Neuronal stem cell (in vitro differentiated cells): ENCODE measurements at regions not wholly inside any gene's neighbourhood (a gene's known extent, or its start where the extent isn't known, plus 50 kb on each side); places are given as distances from the start of the nearest gene placed in this dataset.

Experiments
- DNase-seq: peaks from one replicate; pipeline ENCODE4 v3.0.0-alpha.2; 2013; ENCODE audit warnings: low spot score
- H2AFZ ChIP-seq: one replicate; pipeline ENCODE4 v1.6.1; 2013; ENCODE audit warnings: mild to moderate bottlenecking, low read length, inconsistent platforms
- H2AK5ac ChIP-seq: 2 replicates; pipeline ENCODE4 v1.6.1; 2013; ENCODE audit warnings: low read depth, mild to moderate bottlenecking, inconsistent platforms, low read length, moderate library complexity, mixed read lengths
- H2BK120ac ChIP-seq: 2 replicates; pipeline ENCODE4 v1.6.1; 2013; ENCODE audit warnings: low read depth, mild to moderate bottlenecking, inconsistent platforms, low read length, moderate library complexity, mixed read lengths
- H2BK12ac ChIP-seq: one replicate; pipeline ENCODE4 v1.6.1; 2013; ENCODE audit warnings: low read length, inconsistent platforms
- H2BK15ac ChIP-seq: 2 replicates; pipeline ENCODE4 v1.6.1; 2013; ENCODE audit warnings: mild to moderate bottlenecking, low read length, inconsistent platforms, mixed read lengths
- H2BK5ac ChIP-seq: one replicate; pipeline ENCODE4 v1.6.1; 2013; ENCODE audit warnings: inconsistent platforms, mild to moderate bottlenecking, low read length, moderate library complexity
- H3K14ac ChIP-seq: one replicate; pipeline ENCODE4 v1.6.1; 2013; ENCODE audit warnings: low read length, inconsistent platforms
- H3K18ac ChIP-seq: 2 replicates; pipeline ENCODE4 v1.6.1; 2013; ENCODE audit warnings: low read length, inconsistent platforms
- H3K23ac ChIP-seq: 2 replicates; pipeline ENCODE4 v1.6.1; 2013; ENCODE audit warnings: low read depth, mild to moderate bottlenecking, mixed read lengths, low read length, inconsistent platforms; ENCODE audit not compliant: poor library complexity
- H3K27ac ChIP-seq: replicated peaks from 3 replicates; pipeline ENCODE4 v1.5.1; 2013; ENCODE audit warnings: low read length, inconsistent platforms
- H3K27me3 ChIP-seq, 3 experiments: 2 replicates each; pipeline ENCODE4 v1.6.1; 2013; ENCODE audit warnings: low read length in 3 of 3, mild to moderate bottlenecking in 2 of 3, inconsistent platforms in 1 of 3, low read depth in 1 of 3, mixed read lengths in 1 of 3, moderate library complexity in 1 of 3; ENCODE audit not compliant: control insufficient read depth in 3 of 3, insufficient read depth in 3 of 3
- H3K36me3 ChIP-seq, 2 donors: replicated peaks in 1 of 2; 2 replicates each; pipeline ENCODE4 v1.6.1; 2013; ENCODE audit warnings: low read length in 2 of 2; ENCODE audit not compliant: control insufficient read depth in 2 of 2, insufficient read depth in 2 of 2
- H3K4ac ChIP-seq: 2 replicates; pipeline ENCODE4 v1.6.1; 2013; ENCODE audit warnings: inconsistent platforms, mild to moderate bottlenecking, low read length, moderate library complexity
- H3K4me1 ChIP-seq, 2 donors: 1 replicate in 1 of 2; 2 replicates in 1 of 2; pipeline ENCODE4 v1.6.1; 2013; ENCODE audit warnings: low read length in 2 of 2, low read depth in 1 of 2; ENCODE audit not compliant: control insufficient read depth in 2 of 2, insufficient read depth in 1 of 2
- H3K4me2 ChIP-seq: one replicate; pipeline ENCODE4 v1.6.1; 2013; ENCODE audit warnings: mild to moderate bottlenecking, low read length, inconsistent platforms; ENCODE audit not compliant: insufficient read depth, poor library complexity, severe bottlenecking
- H3K4me3 ChIP-seq, 2 donors: 2 replicates each; pipeline ENCODE4 v1.5.1; 2013; ENCODE audit warnings: low read length in 2 of 2, mild to moderate bottlenecking in 2 of 2, inconsistent platforms in 1 of 2, moderate library complexity in 1 of 2
- H3K79me1 ChIP-seq: one replicate; pipeline ENCODE4 v1.6.1; 2013; ENCODE audit warnings: low read depth, mild to moderate bottlenecking, inconsistent platforms, low read length, moderate library complexity
- H3K9ac ChIP-seq: one replicate; pipeline ENCODE4 v1.6.1; 2013; ENCODE audit warnings: mild to moderate bottlenecking, low read depth, low read length, inconsistent platforms; ENCODE audit not compliant: poor library complexity
- H3K9me3 ChIP-seq, 2 donors: replicated peaks in 1 of 2; 2 replicates each; pipeline versions ENCODE3 to v1.6.1; 2013; ENCODE audit warnings: low read length in 2 of 2, mild to moderate bottlenecking in 2 of 2, inconsistent platforms in 1 of 2, low read depth in 1 of 2, mixed read lengths in 1 of 2, moderate library complexity in 1 of 2; ENCODE audit not compliant: control insufficient read depth in 2 of 2, insufficient read depth in 1 of 2
- H4K8ac ChIP-seq: one replicate; pipeline ENCODE4 v1.6.1; 2013; ENCODE audit warnings: low read depth, mild to moderate bottlenecking, inconsistent platforms, low read length, moderate library complexity
- H4K91ac ChIP-seq: one replicate; pipeline ENCODE4 v1.6.1; 2013; ENCODE audit warnings: low read length, low read depth, mild to moderate bottlenecking, inconsistent platforms; ENCODE audit not compliant: poor library complexity
- WGBS, 2 donors: extraction: QIAGEN DNeasy Blood & Tissue Kit; methylation state at CpG; one replicate each; pipeline ENCODE4 v1.1.7; 2013; ENCODE audit warnings: missing lambda C conversion rate in 2 of 2, mixed read lengths in 1 of 2; ENCODE audit not compliant: insufficient read length in 2 of 2, insufficient replicate concordance in 1 of 2; ENCODE audit errors: extremely low coverage in 2 of 2; 5-methylcytosine and 5-hydroxymethylcytosine counted together

DNA sequence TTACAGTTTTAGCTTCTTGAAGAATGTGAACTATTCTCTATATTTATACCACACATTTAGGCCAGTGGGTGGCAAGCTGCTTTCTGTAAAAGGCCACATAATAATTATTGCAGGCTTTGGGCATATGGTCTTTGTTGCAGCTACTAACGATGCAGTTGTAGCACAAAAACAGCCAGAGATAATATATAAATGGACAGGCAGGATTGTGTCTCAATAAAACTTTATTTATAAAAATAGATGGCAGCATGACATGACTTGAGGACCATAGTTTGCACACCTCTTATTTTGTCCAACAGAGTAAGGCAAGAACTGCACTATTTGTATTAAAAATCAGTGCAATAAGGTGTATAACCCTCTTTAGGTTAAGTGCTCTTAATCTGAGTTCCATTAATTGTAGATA, 415.0 kb downstream of the ANXA1 start:
- Histone ChIP-seq H2BK5ac (no peak overlapping the region), H3K9me3 (peaks cover 0 to 3% of the 10 kb centered on the region in 2 donors), H3K27ac (no peak overlapping the region), H3K4ac (no peak overlapping the region), H3K36me3 (no peaks in the 10 kb centered on the region), H4K91ac (no peak overlapping the region), H3K18ac (no peak overlapping the region), H2AFZ (no peak overlapping the region), H3K9ac (no peak overlapping the region), H2BK15ac (no peak overlapping the region), H3K23ac (no peak overlapping the region), H2BK120ac (no peak overlapping the region), H3K4me1 (no peaks in the 10 kb centered on the region), H4K8ac (no peak overlapping the region), H3K79me1 (no peaks in the 10 kb centered on the region), H3K4me2 (no peak overlapping the region), H3K4me3 (no peak overlapping the region), H3K14ac (no peak overlapping the region), H3K27me3 (no peaks in the 10 kb centered on the region), H2AK5ac (no peak overlapping the region), H2BK12ac (no peak overlapping the region)
- DNase-seq: no peak
- WGBS, 2 donors: no CpG with 5 or more reads among the region's 1 CpG

DNA sequence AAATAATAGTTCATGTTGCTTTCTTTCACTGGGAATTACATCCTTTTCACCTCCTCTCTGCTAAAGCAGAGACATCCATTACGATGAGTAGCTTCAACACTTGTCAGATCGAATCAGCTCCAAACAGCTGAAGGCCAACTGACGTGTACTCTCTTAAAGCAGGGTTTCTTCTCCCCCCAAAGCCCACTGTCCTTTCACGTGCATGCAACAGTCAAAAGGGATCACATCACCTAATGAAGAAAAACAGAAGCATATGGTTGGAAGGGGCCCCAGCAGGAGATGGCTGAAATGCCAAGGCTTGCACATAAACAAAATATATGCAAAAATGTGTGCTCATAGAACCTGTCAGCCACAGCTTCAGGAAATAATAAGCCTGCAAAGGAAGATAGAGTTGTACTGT, 421.6 kb downstream of the ANXA1 start:
- Histone ChIP-seq H2BK120ac (no peak overlapping the region), H3K79me1 (no peaks in the 10 kb centered on the region), H3K27me3 (no peaks in the 10 kb centered on the region), H2AK5ac (no peak overlapping the region), H3K14ac (no peak overlapping the region), H2BK12ac (no peak overlapping the region), H2BK15ac (no peak overlapping the region), H3K18ac (no peak overlapping the region), H3K4me2 (no peak overlapping the region), H3K27ac (no peak overlapping the region), H4K91ac (no peak overlapping the region), H4K8ac (no peak overlapping the region), H3K9ac (no peak overlapping the region), H2AFZ (peak overlapping the region; percentile 76), H2BK5ac (no peak overlapping the region), H3K4me3 (no peak overlapping the region), H3K36me3 (no peaks in the 10 kb centered on the region), H3K23ac (no peak overlapping the region), H3K9me3 (no peaks in the 10 kb centered on the region), H3K4me1 (peaks cover 0 to 4% of the 10 kb centered on the region in 2 donors), H3K4ac (no peak overlapping the region)
- DNase-seq: no peak
- no CpG with 5 or more reads among the region's 4 CpGs for WGBS, 2 donors

- Histone ChIP-seq H2BK5ac (no peak overlapping the region), H2AK5ac (no peak overlapping the region), H3K27ac (no peak overlapping the region), H3K4me1 (peaks cover 0 to 4% of the 10 kb centered on the region in 2 donors), H3K9ac (no peak overlapping the region), H3K4me2 (no peak overlapping the region), H3K79me1 (no peaks in the 10 kb centered on the region), H2BK12ac (no peak overlapping the region), H3K9me3 (no peaks in the 10 kb centered on the region), H2BK120ac (no peak overlapping the region), H2AFZ (peak overlapping the region; percentile 55), H4K8ac (no peak overlapping the region), H3K14ac (no peak overlapping the region), H3K36me3 (no peaks in the 10 kb centered on the region), H4K91ac (no peak overlapping the region), H3K4ac (no peak overlapping the region), H3K23ac (no peak overlapping the region), H3K4me3 (no peak overlapping the region), H2BK15ac (no peak overlapping the region), H3K27me3 (no peaks in the 10 kb centered on the region), H3K18ac (no peak overlapping the region)
- no peak for DNase-seq
- no CpG with 5 or more reads among the region's 4 CpGs for WGBS, 2 donors
Measured at GRCh38 chr9:73575101-73576060, 423.7 kb downstream of the ANXA1 start.

GRCh38 chr9:73577848-73578247, 426.2 kb downstream of the ANXA1 start:
- Histone ChIP-seq H3K4me1 (peaks cover 0 to 4% of the 10 kb centered on the region in 2 donors), H4K91ac (no peak overlapping the region), H2BK5ac (no peak overlapping the region), H2AK5ac (no peak overlapping the region), H2BK15ac (no peak overlapping the region), H2BK12ac (no peak overlapping the region), H3K23ac (no peak overlapping the region), H3K18ac (no peak overlapping the region), H2AFZ (no peak overlapping the region), H4K8ac (no peak overlapping the region), H3K27ac (no peak overlapping the region), H3K36me3 (no peaks in the 10 kb centered on the region), H2BK120ac (no peak overlapping the region), H3K4me2 (no peak overlapping the region), H3K9me3 (no peaks in the 10 kb centered on the region), H3K14ac (no peak overlapping the region), H3K9ac (no peak overlapping the region), H3K27me3 (no peaks in the 10 kb centered on the region), H3K79me1 (no peaks in the 10 kb centered on the region), H3K4ac (no peak overlapping the region), H3K4me3 (no peak overlapping the region)
- WGBS, 2 donors: no CpG with 5 or more reads among the region's 3 CpGs
- DNase-seq: no peak
